Mucosa of rectum (tissue), 2 donors: ENCODE measurements at regions not wholly inside any gene's neighbourhood (a gene's known extent, or its start where the extent isn't known, plus 50 kb on each side); places are given as distances from the start of the nearest gene placed in this dataset.

Experiments used
- H3K27ac ChIP-seq, 2 donors: one replicate each; pipeline ENCODE4 v1.7.0; 2013; ENCODE audit warnings: inconsistent platforms in 2 of 2, low read depth in 2 of 2, low read length in 2 of 2
- H3K27me3 ChIP-seq, 2 donors: one replicate each; pipeline ENCODE4 v1.7.0; 2013; ENCODE audit warnings: low read length in 2 of 2; ENCODE audit not compliant: control insufficient read depth in 2 of 2, insufficient read depth in 2 of 2
- H3K36me3 ChIP-seq, 2 donors: one replicate each; pipeline ENCODE4 v1.7.0; 2013; ENCODE audit warnings: low read length in 2 of 2; ENCODE audit not compliant: control insufficient read depth in 2 of 2, insufficient read depth in 2 of 2
- H3K4me1 ChIP-seq, 2 donors: one replicate each; pipeline ENCODE4 v1.7.0; 2013; ENCODE audit warnings: low read length in 2 of 2, mild to moderate bottlenecking in 1 of 2; ENCODE audit not compliant: control insufficient read depth in 2 of 2, insufficient read depth in 2 of 2
- H3K4me3 ChIP-seq, 2 donors: one replicate each; pipeline ENCODE4 v1.7.0; 2013; ENCODE audit warnings: low read length in 2 of 2
- H3K9ac ChIP-seq, 2 donors: one replicate each; pipeline ENCODE4 v1.7.0; 2013; ENCODE audit warnings: low read length in 2 of 2, low read depth in 1 of 2, mild to moderate bottlenecking in 1 of 2
- H3K9me3 ChIP-seq, 2 donors: one replicate each; pipeline ENCODE4 v1.7.0; 2013; ENCODE audit warnings: low read length in 2 of 2; ENCODE audit not compliant: control insufficient read depth in 2 of 2
- donor health status: healthy.
- donor health status: Normal muscosa, but diverticular disease.

DNA sequence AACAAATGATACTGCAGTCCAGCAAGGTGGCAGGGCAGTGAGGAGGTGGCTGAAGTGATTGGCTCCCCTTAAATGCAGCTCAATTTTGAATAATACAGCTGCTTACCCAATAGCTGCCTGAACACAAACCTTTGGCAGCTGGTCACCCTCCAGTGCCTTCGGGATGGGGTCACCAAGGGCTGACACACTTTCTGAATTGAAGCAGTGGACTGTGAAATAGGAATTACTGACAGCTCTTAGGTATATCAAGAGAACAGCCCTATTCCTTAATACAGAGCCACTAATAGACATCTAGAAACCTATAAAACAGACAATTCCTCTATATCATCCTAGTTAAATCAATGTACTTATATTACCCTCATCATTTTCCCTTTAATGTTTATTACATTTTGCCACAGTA is 474.2 kb upstream of the KIRREL3 start:
- no peaks in the 10 kb centered on the region for H3K27me3 ChIP-seq
- no peaks in the 10 kb centered on the region for H3K9me3 ChIP-seq
- H3K4me3 ChIP-seq: no peak overlapping the region
- no peak overlapping the region for H3K27ac ChIP-seq
- H3K36me3 ChIP-seq: no peaks in the 10 kb centered on the region
- H3K4me1 ChIP-seq: no peaks in the 10 kb centered on the region
- no peak overlapping the region for H3K9ac ChIP-seq

DNA sequence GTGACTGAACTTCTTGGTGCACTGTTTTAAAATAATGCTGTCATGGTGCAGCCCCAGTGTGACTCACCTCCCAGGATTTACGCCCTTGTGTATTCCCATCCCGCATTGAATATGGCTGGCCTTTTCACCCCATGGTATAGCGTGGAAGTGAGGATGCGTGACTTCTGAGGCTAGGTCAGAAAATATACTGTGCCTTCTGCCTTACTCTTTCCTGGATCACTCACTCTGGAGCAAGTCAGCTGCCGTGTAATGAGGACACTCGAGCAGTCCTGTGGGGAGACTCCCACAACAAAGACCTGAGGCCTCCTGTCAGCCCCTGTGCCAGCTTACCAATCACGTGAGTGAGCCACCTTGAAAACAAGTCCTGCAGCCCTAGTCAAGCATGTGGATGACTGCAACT is 471.9 kb upstream of the KIRREL3 start:
- Histone ChIP-seq H3K36me3 (no peaks in the 10 kb centered on the region), H3K27me3 (no peaks in the 10 kb centered on the region), H3K9me3 (no peaks in the 10 kb centered on the region), H3K4me1 (no peaks in the 10 kb centered on the region), H3K27ac (no peak overlapping the region), H3K9ac (no peak overlapping the region), H3K4me3 (no peak overlapping the region)

DNA sequence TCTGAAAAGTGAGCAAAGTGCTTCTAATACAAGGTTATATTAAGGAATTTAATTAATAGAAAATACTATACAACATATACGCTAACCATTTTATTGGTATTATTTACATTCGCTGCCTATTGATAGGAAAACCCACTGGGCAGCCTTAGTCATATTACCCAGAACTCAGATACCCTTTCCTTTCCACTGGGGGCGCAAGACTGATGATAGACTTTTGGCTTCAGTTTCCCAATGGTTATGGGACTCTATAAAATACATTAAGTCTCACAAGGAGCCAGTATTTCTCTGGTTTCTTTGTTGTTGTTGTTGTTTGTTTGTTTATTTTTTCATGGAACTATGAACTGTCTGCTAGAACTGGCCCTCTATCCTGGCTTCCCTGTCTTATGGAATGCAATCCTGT is 471.1 kb upstream of the KIRREL3 start:
- Histone ChIP-seq H3K27ac (no peak overlapping the region), H3K9me3 (no peaks in the 10 kb centered on the region), H3K4me1 (no peaks in the 10 kb centered on the region), H3K4me3 (no peak overlapping the region), H3K27me3 (no peaks in the 10 kb centered on the region), H3K36me3 (no peaks in the 10 kb centered on the region), H3K9ac (no peak overlapping the region)

DNA sequence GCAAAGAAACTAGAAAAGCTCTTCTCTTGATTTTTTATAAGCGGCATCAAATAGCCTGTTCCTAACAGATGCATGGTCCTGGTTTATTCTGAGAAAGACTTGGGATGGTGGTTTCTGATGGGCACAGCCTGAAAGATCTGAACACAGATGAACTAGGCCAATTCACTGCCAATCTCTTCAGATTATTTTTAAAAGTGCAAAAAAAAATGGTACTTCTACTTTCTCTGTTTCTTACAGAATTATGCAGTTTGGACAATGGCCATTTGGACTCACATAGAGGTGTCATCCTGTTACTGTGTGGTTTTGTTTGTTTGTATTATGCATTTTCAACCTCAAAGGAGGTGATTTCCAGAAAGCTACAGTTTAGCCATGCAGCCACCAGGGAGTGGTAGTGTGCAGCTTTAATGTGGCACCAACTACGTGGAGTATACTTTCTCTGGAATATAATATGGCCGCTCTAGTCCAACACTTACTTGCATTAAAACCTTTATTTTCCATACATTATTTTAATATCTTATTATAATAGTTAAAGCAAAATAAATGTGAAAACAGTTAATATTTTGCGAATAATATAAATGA is 469.8 kb upstream of the KIRREL3 start:
- Histone ChIP-seq H3K27me3 (no peaks in the 10 kb centered on the region), H3K4me1 (no peaks in the 10 kb centered on the region), H3K9me3 (no peaks in the 10 kb centered on the region), H3K36me3 (no peaks in the 10 kb centered on the region), H3K9ac (no peak overlapping the region), H3K27ac (no peak overlapping the region), H3K4me3 (no peak overlapping the region)

DNA sequence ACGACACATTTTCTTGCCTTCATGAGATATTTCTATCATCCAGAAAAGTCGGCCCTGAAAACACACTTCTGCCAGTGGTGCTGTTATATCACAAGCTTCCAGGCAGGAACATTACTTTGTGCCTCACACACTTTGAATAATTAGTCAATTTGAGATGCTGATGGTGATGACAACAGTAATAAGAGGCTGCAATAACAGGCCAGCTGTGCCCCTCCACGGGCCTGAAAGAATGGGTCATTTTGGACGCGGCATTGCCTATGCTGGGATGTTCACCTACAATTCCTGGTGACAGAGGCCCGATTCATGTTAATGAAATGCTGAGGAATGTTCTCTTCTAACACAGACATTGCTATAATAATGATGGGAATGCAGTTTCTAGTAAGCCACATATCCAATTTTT is 463.8 kb upstream of the KIRREL3 start:
- H3K27me3 ChIP-seq: no peaks in the 10 kb centered on the region
- H3K9ac ChIP-seq: no peak overlapping the region
- H3K4me1 ChIP-seq: no peaks in the 10 kb centered on the region

DNA sequence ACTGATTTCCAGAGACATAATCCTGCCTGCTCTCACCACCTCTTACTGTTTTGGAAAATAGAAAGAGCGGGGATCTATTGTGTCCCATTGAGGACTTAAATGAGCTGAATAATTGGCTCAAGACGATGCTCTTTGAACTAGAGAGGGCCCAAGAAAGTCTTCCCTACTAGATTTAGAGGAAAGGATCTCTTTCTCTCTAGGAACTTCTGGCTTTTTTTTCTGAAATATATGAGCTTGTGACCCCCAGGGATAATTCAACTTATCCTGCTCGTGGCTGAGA is 461.4 kb upstream of the KIRREL3 start:
- no peak overlapping the region for H3K27ac ChIP-seq
- H3K4me1 ChIP-seq: no peaks in the 10 kb centered on the region
- no peaks in the 10 kb centered on the region for H3K27me3 ChIP-seq
- H3K9ac ChIP-seq: no peak overlapping the region
- no peaks in the 10 kb centered on the region for H3K9me3 ChIP-seq
- H3K4me3 ChIP-seq: no peak overlapping the region
- no peaks in the 10 kb centered on the region for H3K36me3 ChIP-seq

More for the DNA sequence above, 463.8 kb upstream of the KIRREL3 start:
- Histone ChIP-seq H3K36me3 (no peaks in the 10 kb centered on the region), H3K4me3 (no peak overlapping the region), H3K9me3 (no peaks in the 10 kb centered on the region), H3K27ac (no peak overlapping the region)

DNA sequence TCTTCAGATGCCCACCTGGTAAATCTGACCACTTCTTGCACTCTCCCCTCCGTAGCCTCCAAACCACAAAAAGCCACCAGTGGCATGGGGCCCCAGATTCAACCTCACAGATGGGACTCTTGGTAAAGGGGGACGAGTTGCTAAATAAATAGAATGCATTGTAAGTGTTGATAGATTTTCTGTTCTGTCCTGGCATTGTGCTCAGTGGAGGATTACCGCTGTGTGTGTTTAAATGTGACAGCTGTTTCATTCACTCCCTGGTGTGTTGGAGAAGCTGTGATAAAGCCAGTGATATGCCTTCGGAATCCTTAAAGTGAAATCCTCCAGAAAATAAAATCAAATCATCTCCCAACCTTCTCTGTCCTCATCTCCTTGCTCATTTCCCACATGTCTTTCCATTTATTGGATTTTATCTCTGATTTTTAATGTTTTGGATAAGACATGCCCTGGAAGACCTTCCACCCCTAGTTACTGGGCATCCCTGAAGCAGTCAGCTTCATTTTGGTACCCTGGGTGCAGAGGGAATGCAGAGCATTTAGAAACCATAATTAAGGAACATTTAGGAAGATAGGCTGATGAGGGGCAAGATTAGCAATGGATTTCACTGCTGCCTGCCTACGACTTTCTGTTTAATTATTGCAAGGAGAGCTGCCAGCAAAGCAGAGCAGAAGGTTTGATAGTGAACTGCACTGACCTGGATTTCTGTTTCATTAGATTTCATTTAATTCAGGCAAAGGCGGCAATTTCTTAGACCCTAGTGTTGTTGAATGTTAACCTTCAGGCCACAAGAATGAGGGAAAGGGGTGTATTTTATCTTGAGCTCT is 460.9 kb upstream of the KIRREL3 start:
- no peaks in the 10 kb centered on the region for H3K4me1 ChIP-seq
- no peak overlapping the region for H3K4me3 ChIP-seq
- no peaks in the 10 kb centered on the region for H3K9me3 ChIP-seq
- H3K27me3 ChIP-seq: no peaks in the 10 kb centered on the region
- no peaks in the 10 kb centered on the region for H3K36me3 ChIP-seq
- H3K27ac ChIP-seq: no peak overlapping the region
- H3K9ac ChIP-seq: no peak overlapping the region

DNA sequence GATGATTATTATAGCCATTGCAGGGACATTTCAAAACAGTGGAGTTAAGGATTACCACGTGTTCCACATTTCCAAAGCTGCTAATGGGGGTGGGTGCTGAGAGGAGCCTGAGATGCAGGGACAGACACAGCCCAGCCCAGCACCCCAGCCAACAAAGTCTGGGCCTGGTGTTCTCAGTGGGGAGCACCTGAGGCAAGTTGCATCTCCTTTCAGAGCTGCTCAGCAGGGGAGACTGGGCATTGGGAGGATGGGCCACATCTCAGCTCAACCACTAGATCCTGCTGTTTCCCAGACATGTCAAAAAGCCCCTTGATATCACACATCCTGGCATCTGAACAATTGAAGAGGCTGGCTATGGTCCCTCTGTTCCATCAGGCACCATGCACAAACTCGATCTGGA is 458.0 kb upstream of the KIRREL3 start:
- no peaks in the 10 kb centered on the region for H3K36me3 ChIP-seq
- H3K9ac ChIP-seq: no peak overlapping the region
- no peak overlapping the region for H3K4me3 ChIP-seq
- no peaks in the 10 kb centered on the region for H3K9me3 ChIP-seq
- H3K27ac ChIP-seq: no peak overlapping the region
- H3K27me3 ChIP-seq: no peaks in the 10 kb centered on the region
- no peaks in the 10 kb centered on the region for H3K4me1 ChIP-seq

DNA sequence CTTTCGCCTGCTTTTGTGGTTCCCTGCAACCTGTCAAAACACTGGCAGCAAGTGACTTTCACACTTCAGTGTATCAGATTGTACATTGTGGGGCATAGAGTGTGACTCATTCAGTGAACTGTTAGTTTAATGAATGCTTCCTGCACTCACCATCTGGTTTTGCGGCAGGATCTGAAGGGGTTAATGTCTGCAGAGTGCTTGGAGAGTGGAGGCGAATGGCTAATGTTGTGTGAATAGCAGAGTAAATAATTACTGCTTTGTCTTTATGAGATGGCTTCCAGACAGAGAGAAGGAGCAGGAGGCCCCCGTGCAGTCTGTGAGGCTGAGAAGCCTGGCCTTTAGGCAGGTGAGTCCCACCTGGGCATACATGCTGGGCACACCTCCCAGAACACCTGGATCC is 454.3 kb upstream of the KIRREL3 start:
- Histone ChIP-seq H3K9ac (no peak overlapping the region), H3K4me3 (no peak overlapping the region), H3K9me3 (no peaks in the 10 kb centered on the region), H3K36me3 (no peaks in the 10 kb centered on the region), H3K4me1 (no peaks in the 10 kb centered on the region), H3K27ac (no peak overlapping the region), H3K27me3 (no peaks in the 10 kb centered on the region)

DNA sequence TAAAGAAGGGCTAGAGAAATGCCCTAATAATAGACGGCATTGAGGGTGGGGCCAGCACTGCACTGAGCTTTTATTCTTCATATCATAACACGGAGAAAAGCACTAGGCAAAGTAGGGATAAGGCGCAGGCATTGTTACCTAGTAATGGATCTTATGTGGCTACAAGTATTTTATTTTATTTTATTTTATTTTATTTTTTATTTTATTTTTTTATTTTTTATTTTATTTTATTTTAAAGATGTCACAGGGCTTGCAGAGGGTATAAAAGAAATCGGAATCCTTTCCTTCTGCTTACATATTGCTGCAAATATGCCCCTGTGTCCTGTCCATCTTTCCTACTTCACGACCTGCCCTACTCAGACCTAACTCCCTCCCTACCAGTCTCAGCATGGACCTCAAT is 452.0 kb upstream of the KIRREL3 start:
- Histone ChIP-seq H3K27me3 (no peaks in the 10 kb centered on the region), H3K27ac (no peak overlapping the region), H3K9ac (no peak overlapping the region), H3K9me3 (no peaks in the 10 kb centered on the region), H3K4me1 (no peaks in the 10 kb centered on the region), H3K36me3 (no peaks in the 10 kb centered on the region), H3K4me3 (no peak overlapping the region)
